ENCODE measurements at regions not wholly inside any gene's neighbourhood (a gene's known extent, or its start where the extent isn't known, plus 50 kb on each side); places are given as distances from the start of the nearest gene placed in this dataset.

DNA sequence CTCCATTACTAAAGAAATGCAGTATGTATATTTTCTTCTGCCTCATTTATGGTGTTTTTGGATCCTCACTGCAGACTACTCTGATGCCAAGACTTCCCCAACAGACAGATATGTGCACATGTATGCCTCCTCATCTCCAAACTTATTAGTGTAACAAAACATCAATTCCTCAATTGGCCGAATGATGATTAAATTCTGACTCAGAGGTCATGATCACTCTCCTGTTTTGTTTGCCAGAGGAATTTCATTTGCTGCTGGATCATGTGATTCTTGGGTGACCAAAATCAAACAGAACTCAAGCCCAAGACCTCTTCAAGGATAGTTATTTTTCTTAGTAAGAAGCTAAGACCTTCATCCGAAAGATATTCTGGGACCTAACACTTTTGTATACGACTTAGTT, 227.6 kb downstream of the LMO4 start:
- TF ChIP-seq, protein P1, sequence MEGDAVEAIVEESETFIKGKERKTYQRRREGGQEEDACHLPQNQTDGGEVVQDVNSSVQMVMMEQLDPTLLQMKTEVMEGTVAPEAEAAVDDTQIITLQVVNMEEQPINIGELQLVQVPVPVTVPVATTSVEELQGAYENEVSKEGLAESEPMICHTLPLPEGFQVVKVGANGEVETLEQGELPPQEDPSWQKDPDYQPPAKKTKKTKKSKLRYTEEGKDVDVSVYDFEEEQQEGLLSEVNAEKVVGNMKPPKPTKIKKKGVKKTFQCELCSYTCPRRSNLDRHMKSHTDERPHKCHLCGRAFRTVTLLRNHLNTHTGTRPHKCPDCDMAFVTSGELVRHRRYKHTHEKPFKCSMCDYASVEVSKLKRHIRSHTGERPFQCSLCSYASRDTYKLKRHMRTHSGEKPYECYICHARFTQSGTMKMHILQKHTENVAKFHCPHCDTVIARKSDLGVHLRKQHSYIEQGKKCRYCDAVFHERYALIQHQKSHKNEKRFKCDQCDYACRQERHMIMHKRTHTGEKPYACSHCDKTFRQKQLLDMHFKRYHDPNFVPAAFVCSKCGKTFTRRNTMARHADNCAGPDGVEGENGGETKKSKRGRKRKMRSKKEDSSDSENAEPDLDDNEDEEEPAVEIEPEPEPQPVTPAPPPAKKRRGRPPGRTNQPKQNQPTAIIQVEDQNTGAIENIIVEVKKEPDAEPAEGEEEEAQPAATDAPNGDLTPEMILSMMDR (IDR thresholded peaks at IDR 0.05 in 8 of 11, conservative IDR thresholded peaks at IDR 0.05 in 3 of 11), result no peak
- no peak for TF ChIP-seq POLR2A (IDR thresholded peaks at IDR 0.05)
- TF ChIP-seq POLR2AphosphoS5 (IDR thresholded peaks at IDR 0.05), result no peak
